Psoas muscle (tissue), 7 donors: ENCODE measurements at regions not wholly inside any gene's neighbourhood (a gene's known extent, or its start where the extent isn't known, plus 50 kb on each side); places are given as distances from the start of the nearest gene placed in this dataset.

Source experiments
- ATAC-seq, 4 donors: fragments of 200-7000 bp; cut with Tn5 transposase; one replicate each; pipeline ENCODE4 v1.9.1; 2020; ENCODE audit warnings: moderate library complexity in 3 of 4, mild to moderate bottlenecking in 2 of 4
- DNase-seq, 2 donors: peaks; one replicate each; pipeline ENCODE4 v3.0.0-alpha.2; 2020
- H3K27ac ChIP-seq: fragments of 200-600 bp; one replicate; pipeline ENCODE4 v1.8.0; 2022
- H3K27me3 ChIP-seq, 3 donors: fragments of 200-600 bp in 1 of 3; one replicate each; pipeline versions ENCODE4 v1.6.1 to v1.8.0; 2013 to 2022; ENCODE audit warnings: low read length in 2 of 3, mild to moderate bottlenecking in 2 of 3, moderate library complexity in 1 of 3; ENCODE audit not compliant: insufficient read depth in 3 of 3
- H3K36me3 ChIP-seq, 2 donors: fragments of 200-600 bp in 1 of 2; one replicate each; pipeline versions ENCODE4 v1.6.1 to v1.8.0; 2013 to 2022; ENCODE audit warnings: low read depth in 1 of 2, mild to moderate bottlenecking in 1 of 2, moderate library complexity in 1 of 2; ENCODE audit not compliant: insufficient read depth in 1 of 2
- H3K4me1 ChIP-seq: fragments of 200-600 bp; one replicate; pipeline ENCODE4 v1.8.0; 2022
- H3K4me3 ChIP-seq: fragments of 200-600 bp; one replicate; pipeline ENCODE4 v1.8.0; 2022; ENCODE audit warnings: mild to moderate bottlenecking
- H3K9me3 ChIP-seq: fragments of 200-600 bp; one replicate; pipeline ENCODE4 v1.8.0; 2022
- CTCF ChIP-seq: fragments of 200-600 bp; IDR thresholded peaks from one replicate; pipeline ENCODE4 v1.8.0; 2022; ENCODE audit warnings: antibody characterized with exemption
- WGBS, 3 donors: extraction: QIAGEN DNeasy Blood & Tissue Kit; methylation state at CpG; one replicate each; pipeline versions ENCODE4 v1.1.6 to v1.1.7; 2013; 5-methylcytosine and 5-hydroxymethylcytosine counted together
- intact Hi-C, 2 donors: fragments of 100-400 bp; cut with DNase I; formaldehyde crosslinking; loops; one replicate each; pipeline versions ENCODE4 v1.11.0 to v1.14.2; 2022
- donor health status: healthy with polysubstance abuse.
- donor health status: DM: no; HTN: no; CAD: no; lungs with moderate emphysema.
- donor health status: Bipolar disorder and iron deficiency.
- donor health status: healthy.
- donor health status: DM: yes; HTN: yes; CAD: no.
- donor health status: DM: no; HTN: no; CAD: no.
- donor health status: DM: yes; HTN: yes; CAD: no.

GRCh38 chr3:162117961-162118360 lies 621.4 kb downstream of the OTOL1 start:
- intact Hi-C loops, result no loop called here
- 78 to 94% (median 88%) methylated on average over 1 of the region's 1 CpG for WGBS, 3 donors

GRCh38 chr3:162119651-162120050 lies 623.0 kb downstream of the OTOL1 start:
- intact Hi-C loops, result no loop called here
- H3K4me1 ChIP-seq, result no peaks in the 10 kb centered on the region
- H3K27me3 ChIP-seq, result no peaks in the 10 kb centered on the region
- no peaks in the 10 kb centered on the region for H3K36me3 ChIP-seq
- WGBS, 3 donors, result 58 to 69% (median 67%) methylated on average over 2 of the region's 2 CpGs
- H3K9me3 ChIP-seq, result no peaks in the 10 kb centered on the region
- no peak overlapping the region for H3K4me3 ChIP-seq
- DNase-seq, result no peak
- ATAC-seq, result no peak
- H3K27ac ChIP-seq, result no peak overlapping the region
- TF ChIP-seq CTCF, result no peak

More at GRCh38 chr3:162117961-162118360, 621.4 kb downstream of the OTOL1 start:
- Histone ChIP-seq H3K27ac (no peak overlapping the region), H3K4me3 (no peak overlapping the region), H3K4me1 (no peaks in the 10 kb centered on the region), H3K9me3 (no peaks in the 10 kb centered on the region), H3K36me3 (no peaks in the 10 kb centered on the region), H3K27me3 (no peaks in the 10 kb centered on the region)
- DNase-seq, result no peak
- no peak for ATAC-seq
- no peak for TF ChIP-seq CTCF

- no peak for TF ChIP-seq CTCF
- intact Hi-C loops, result no loop called here
- H3K9me3 ChIP-seq, result no peaks in the 10 kb centered on the region
- WGBS, 3 donors, result 68 to 78% (median 72%) methylated on average over 1 of the region's 1 CpG
- no peaks in the 10 kb centered on the region for H3K36me3 ChIP-seq
- no peaks in the 10 kb centered on the region for H3K4me1 ChIP-seq
- no peak overlapping the region for H3K27ac ChIP-seq
- no peak for ATAC-seq
- no peak for DNase-seq
- no peak overlapping the region for H3K4me3 ChIP-seq
- H3K27me3 ChIP-seq, result no peaks in the 10 kb centered on the region
These were observed 625.8 kb downstream of the OTOL1 start for GRCh38 chr3:162122405-162122804.

GRCh38 chr3:162125790-162126189 lies 629.2 kb downstream of the OTOL1 start:
- no peak overlapping the region for H3K27ac ChIP-seq
- no peaks in the 10 kb centered on the region for H3K27me3 ChIP-seq
- no peaks in the 10 kb centered on the region for H3K4me1 ChIP-seq
- TF ChIP-seq CTCF, result no peak
- ATAC-seq (no peak), DNase-seq (no peak)
- intact Hi-C loops, result no loop called here
- no peaks in the 10 kb centered on the region for H3K36me3 ChIP-seq
- WGBS, 3 donors, result 93 to 95% (median 95%) methylated on average over 1 of the region's 1 CpG
- H3K4me3 ChIP-seq, result no peak overlapping the region
- no peaks in the 10 kb centered on the region for H3K9me3 ChIP-seq

- TF ChIP-seq CTCF, result no peak
- 95 to 97% (median 95%) methylated on average over 3 of the region's 3 CpGs for WGBS, 3 donors
These were observed 634.0 kb downstream of the OTOL1 start for GRCh38 chr3:162130582-162130981.

More at GRCh38 chr3:162130582-162130981, 634.0 kb downstream of the OTOL1 start:
- H3K27ac ChIP-seq, result no peak overlapping the region
- DNase-seq, result no peak
- ATAC-seq, result no peak
- H3K36me3 ChIP-seq, result no peaks in the 10 kb centered on the region
- intact Hi-C loops, result no loop called here
- no peaks in the 10 kb centered on the region for H3K4me1 ChIP-seq
- no peak overlapping the region for H3K4me3 ChIP-seq
- H3K9me3 ChIP-seq, result no peaks in the 10 kb centered on the region
- H3K27me3 ChIP-seq, result no peaks in the 10 kb centered on the region
